ENCODE measurements at regions not wholly inside any gene's neighbourhood (a gene's known extent, or its start where the extent isn't known, plus 50 kb on each side); places are given as distances from the start of the nearest gene placed in this dataset.

GRCh38 chr9:82148901-82149461, 160.4 kb downstream of the SPATA31D1 start (continued):
- no peak for TF ChIP-seq ZNF776 (tag by site-specific recombination; IDR thresholded peaks at IDR 0.05; ENCODE audit: borderline replicate concordance)
- TF ChIP-seq, protein P1, sequence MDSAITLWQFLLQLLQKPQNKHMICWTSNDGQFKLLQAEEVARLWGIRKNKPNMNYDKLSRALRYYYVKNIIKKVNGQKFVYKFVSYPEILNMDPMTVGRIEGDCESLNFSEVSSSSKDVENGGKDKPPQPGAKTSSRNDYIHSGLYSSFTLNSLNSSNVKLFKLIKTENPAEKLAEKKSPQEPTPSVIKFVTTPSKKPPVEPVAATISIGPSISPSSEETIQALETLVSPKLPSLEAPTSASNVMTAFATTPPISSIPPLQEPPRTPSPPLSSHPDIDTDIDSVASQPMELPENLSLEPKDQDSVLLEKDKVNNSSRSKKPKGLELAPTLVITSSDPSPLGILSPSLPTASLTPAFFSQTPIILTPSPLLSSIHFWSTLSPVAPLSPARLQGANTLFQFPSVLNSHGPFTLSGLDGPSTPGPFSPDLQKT (IDR thresholded peaks at IDR 0.05; ENCODE audit: borderline replicate concordance, low read depth, low read length), result no peak
- no peak for TF ChIP-seq ZFHX2 (tag by site-specific recombination; conservative IDR thresholded peaks at IDR 0.05)
- no peak for TF ChIP-seq ZSCAN23 (tag by site-specific recombination; IDR thresholded peaks at IDR 0.05)
- TF ChIP-seq ZNF843 (tag by site-specific recombination; IDR thresholded peaks at IDR 0.05), result peak; percentile 55; the same call in 1 of the 2 replicates
- TF ChIP-seq AEBP2 (tag by site-specific recombination; IDR thresholded peaks at IDR 0.05; ENCODE audit: borderline replicate concordance), result no peak
- no peak for TF ChIP-seq ZNF175 (tag by site-specific recombination; IDR thresholded peaks at IDR 0.05)
- no peak for TF ChIP-seq ZNF133 (tag by site-specific recombination; IDR thresholded peaks at IDR 0.05)
- no peak for TF ChIP-seq ZNF654 (tag by site-specific recombination; IDR thresholded peaks at IDR 0.05; ENCODE audit: low read depth)
- 0 out of 2 replicates have a peak, but pooled peaks have one; percentile 21 for TF ChIP-seq TSHZ1 (tag by site-specific recombination; IDR thresholded peaks at IDR 0.05; ENCODE audit: borderline replicate concordance)
- TF ChIP-seq BCL11B (tag by site-specific recombination; IDR thresholded peaks at IDR 0.05; ENCODE audit: low read depth), result no peak
- TF ChIP-seq TRIM28 (IDR thresholded peaks at IDR 0.05; ENCODE audit: borderline replicate concordance, low read length), result peak; percentile 76
- TF ChIP-seq IKZF3 (tag by site-specific recombination; IDR thresholded peaks at IDR 0.05), result 0 out of 2 replicates have a peak, but pooled peaks have one; percentile 15
- TF ChIP-seq OSR2 (tag by site-specific recombination; IDR thresholded peaks at IDR 0.05), result 0 out of 2 replicates have a peak, but pooled peaks have one; percentile 17
- no peak for TF ChIP-seq ZNF324 (tag by site-specific recombination; IDR thresholded peaks at IDR 0.05)
- TF ChIP-seq, protein P2, sequence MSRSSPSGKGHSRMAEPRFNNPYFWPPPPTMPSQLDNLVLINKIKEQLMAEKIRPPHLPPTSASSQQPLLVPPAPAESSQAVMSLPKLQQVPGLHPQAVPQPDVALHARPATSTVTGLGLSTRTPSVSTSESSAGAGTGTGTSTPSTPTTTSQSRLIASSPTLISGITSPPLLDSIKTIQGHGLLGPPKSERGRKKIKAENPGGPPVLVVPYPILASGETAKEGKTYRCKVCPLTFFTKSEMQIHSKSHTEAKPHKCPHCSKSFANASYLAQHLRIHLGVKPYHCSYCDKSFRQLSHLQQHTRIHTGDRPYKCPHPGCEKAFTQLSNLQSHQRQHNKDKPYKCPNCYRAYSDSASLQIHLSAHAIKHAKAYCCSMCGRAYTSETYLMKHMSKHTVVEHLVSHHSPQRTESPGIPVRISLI (tag by site-specific recombination; IDR thresholded peaks at IDR 0.05), result no peak
- no peak for TF ChIP-seq ZNF830 (tag by site-specific recombination; IDR thresholded peaks at IDR 0.05; ENCODE audit: low read depth)
- peak; percentile 37 for TF ChIP-seq ZXDB (tag by site-specific recombination; IDR thresholded peaks at IDR 0.05)
- TF ChIP-seq WT1 (tag by site-specific recombination; IDR thresholded peaks at IDR 0.05), result peak; percentile 75
- no peak for TF ChIP-seq ZNF341 (tag by site-specific recombination; IDR thresholded peaks at IDR 0.05; ENCODE audit: low read depth)
- peak; percentile 52; the same call in 1 of the 2 replicates for TF ChIP-seq PRDM6 (tag by site-specific recombination; IDR thresholded peaks at IDR 0.05)
- TF ChIP-seq ZNF140 (tag by site-specific recombination; IDR thresholded peaks at IDR 0.05), result no peak
- TF ChIP-seq OVOL3 (tag by site-specific recombination; IDR thresholded peaks at IDR 0.05), result peak; percentile 51; the same call in 1 of the 2 replicates
- TF ChIP-seq SP3 (tag by site-specific recombination; IDR thresholded peaks at IDR 0.05), result no peak
- TF ChIP-seq ZFP69B (tag by site-specific recombination; IDR thresholded peaks at IDR 0.05), result no peak
- TF ChIP-seq, protein P3, sequence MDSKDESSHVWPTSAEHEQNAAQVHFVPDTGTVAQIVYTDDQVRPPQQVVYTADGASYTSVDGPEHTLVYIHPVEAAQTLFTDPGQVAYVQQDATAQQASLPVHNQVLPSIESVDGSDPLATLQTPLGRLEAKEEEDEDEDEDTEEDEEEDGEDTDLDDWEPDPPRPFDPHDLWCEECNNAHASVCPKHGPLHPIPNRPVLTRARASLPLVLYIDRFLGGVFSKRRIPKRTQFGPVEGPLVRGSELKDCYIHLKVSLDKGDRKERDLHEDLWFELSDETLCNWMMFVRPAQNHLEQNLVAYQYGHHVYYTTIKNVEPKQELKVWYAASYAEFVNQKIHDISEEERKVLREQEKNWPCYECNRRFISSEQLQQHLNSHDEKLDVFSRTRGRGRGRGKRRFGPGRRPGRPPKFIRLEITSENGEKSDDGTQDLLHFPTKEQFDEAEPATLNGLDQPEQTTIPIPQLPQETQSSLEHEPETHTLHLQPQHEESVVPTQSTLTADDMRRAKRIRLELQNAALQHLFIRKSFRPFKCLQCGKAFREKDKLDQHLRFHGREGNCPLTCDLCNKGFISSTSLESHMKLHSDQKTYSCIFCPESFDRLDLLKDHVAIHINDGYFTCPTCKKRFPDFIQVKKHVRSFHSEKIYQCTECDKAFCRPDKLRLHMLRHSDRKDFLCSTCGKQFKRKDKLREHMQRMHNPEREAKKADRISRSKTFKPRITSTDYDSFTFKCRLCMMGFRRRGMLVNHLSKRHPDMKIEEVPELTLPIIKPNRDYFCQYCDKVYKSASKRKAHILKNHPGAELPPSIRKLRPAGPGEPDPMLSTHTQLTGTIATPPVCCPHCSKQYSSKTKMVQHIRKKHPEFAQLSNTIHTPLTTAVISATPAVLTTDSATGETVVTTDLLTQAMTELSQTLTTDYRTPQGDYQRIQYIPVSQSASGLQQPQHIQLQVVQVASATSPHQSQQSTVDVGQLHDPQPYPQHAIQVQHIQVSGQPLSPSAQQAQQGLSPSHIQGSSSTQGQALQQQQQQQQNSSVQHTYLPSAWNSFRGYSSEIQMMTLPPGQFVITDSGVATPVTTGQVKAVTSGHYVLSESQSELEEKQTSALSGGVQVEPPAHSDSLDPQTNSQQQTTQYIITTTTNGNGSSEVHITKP (tag by site-specific recombination; IDR thresholded peaks at IDR 0.05), result peak; percentile 29; the same call in 1 of the 2 replicates
- no peak for TF ChIP-seq YY2 (tag by site-specific recombination; IDR thresholded peaks at IDR 0.05)
- TF ChIP-seq ZNF677 (tag by site-specific recombination; IDR thresholded peaks at IDR 0.05), result no peak
